ENCODE measurements at regions not wholly inside any gene's neighbourhood (a gene's known extent, or its start where the extent isn't known, plus 50 kb on each side); places are given as distances from the start of the nearest gene placed in this dataset.

DNA sequence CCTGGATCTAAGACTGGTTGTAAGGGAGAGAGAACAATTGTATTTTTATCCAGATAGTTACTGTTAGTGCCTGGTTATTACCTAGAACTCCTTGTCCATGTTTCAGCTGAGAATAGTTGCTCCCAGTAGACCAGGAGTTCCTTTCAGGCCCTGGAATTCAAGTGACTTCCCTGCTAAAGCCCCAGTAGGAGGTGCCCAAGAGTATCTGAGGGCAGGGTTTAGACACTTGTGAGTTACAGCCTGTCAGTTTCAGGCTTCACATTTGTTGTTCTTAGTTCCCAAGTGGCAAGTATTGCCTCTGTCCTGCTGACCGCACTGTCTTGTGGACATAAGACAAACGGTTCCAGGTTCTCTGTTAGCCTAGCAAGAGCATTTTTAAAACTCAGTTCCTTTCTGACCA lies 743.9 kb upstream of the SEMA6A start:
- TF ChIP-seq SUZ12 (IDR thresholded peaks at IDR 0.05; ENCODE audit: extremely low read depth, insufficient read depth, insufficient read length), result no peak
- TF ChIP-seq ZNF274 (IDR thresholded peaks at IDR 0.05; ENCODE audit: low read depth, low read length), result no peak
- TF ChIP-seq YY1 (IDR thresholded peaks at IDR 0.05; ENCODE audit: insufficient read depth, insufficient read length), result no peak

Measured in NT2/D1 (cell line).